HEK293T (cell line): ENCODE measurements at regions not wholly inside any gene's neighbourhood (a gene's known extent, or its start where the extent isn't known, plus 50 kb on each side); places are given as distances from the start of the nearest gene placed in this dataset.

ENCODE experiments used
- FOXK2 ChIP-seq: fragments of 450-650 bp; IDR thresholded peaks from 2 replicates; pipeline ENCODE4 v1.6.1; 2016; ENCODE audit warnings: mild to moderate bottlenecking
- HDGF ChIP-seq: fragments of 450-650 bp; IDR thresholded peaks from 2 replicates; pipeline ENCODE4 v1.6.1; 2017; ENCODE audit warnings: antibody characterized with exemption, borderline replicate concordance
- L3MBTL2 ChIP-seq: fragments of 450-650 bp; conservative IDR thresholded peaks from 2 replicates; pipeline ENCODE4 v1.6.1; 2016; ENCODE audit warnings: mild to moderate bottlenecking
- SUZ12 ChIP-seq: fragments of 450-650 bp; IDR thresholded peaks from 2 replicates; pipeline ENCODE4 v1.6.1; 2016; ENCODE audit warnings: mild to moderate bottlenecking
- TF ChIP-seq, protein P1 (sequence below): fragments of 450-650 bp; IDR thresholded peaks from 2 replicates; pipeline ENCODE4 v1.6.1; 2016

DNA sequence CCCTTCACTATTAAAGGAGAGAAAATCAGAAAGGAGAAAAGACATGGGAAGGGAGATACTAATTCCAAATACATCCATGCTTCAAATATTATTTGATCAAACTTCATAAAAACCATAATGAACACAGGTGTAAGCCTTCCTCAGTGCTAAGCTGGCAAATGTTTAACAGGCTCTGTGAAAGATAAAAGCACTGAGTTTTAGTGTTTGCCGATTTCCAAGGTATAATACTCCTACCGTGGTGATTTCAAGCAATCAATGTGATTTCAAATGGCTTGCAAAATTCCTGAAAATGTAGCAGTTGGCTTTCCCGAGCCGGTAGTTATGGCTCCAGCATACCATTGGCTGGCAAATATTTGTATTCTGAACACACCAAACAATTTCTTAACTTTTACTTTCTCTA is 732.3 kb upstream of the GOLIM4 start:
- TF ChIP-seq HDGF: no peak
- no peak for TF ChIP-seq L3MBTL2
- TF ChIP-seq FOXK2: no peak
- no peak for TF ChIP-seq SUZ12
- TF ChIP-seq, protein P1, sequence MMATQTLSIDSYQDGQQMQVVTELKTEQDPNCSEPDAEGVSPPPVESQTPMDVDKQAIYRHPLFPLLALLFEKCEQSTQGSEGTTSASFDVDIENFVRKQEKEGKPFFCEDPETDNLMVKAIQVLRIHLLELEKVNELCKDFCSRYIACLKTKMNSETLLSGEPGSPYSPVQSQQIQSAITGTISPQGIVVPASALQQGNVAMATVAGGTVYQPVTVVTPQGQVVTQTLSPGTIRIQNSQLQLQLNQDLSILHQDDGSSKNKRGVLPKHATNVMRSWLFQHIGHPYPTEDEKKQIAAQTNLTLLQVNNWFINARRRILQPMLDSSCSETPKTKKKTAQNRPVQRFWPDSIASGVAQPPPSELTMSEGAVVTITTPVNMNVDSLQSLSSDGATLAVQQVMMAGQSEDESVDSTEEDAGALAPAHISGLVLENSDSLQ: no peak
